ENCODE measurements at regions not wholly inside any gene's neighbourhood (a gene's known extent, or its start where the extent isn't known, plus 50 kb on each side); places are given as distances from the start of the nearest gene placed in this dataset.

- TF ChIP-seq, protein P1, sequence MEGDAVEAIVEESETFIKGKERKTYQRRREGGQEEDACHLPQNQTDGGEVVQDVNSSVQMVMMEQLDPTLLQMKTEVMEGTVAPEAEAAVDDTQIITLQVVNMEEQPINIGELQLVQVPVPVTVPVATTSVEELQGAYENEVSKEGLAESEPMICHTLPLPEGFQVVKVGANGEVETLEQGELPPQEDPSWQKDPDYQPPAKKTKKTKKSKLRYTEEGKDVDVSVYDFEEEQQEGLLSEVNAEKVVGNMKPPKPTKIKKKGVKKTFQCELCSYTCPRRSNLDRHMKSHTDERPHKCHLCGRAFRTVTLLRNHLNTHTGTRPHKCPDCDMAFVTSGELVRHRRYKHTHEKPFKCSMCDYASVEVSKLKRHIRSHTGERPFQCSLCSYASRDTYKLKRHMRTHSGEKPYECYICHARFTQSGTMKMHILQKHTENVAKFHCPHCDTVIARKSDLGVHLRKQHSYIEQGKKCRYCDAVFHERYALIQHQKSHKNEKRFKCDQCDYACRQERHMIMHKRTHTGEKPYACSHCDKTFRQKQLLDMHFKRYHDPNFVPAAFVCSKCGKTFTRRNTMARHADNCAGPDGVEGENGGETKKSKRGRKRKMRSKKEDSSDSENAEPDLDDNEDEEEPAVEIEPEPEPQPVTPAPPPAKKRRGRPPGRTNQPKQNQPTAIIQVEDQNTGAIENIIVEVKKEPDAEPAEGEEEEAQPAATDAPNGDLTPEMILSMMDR (IDR thresholded peaks at IDR 0.05; ENCODE audit: low read depth, low read length, poor library complexity, severe bottlenecking), result no peak
- no peak for TF ChIP-seq EZH2phosphoT487 (IDR thresholded peaks at IDR 0.05; ENCODE audit: borderline replicate concordance, low read length)
Measured at GRCh38 chr1:71166178-71167173, 85.6 kb upstream of the ZRANB2 start.
